OCI-LY7 (cell line): ENCODE measurements at regions not wholly inside any gene's neighbourhood (a gene's known extent, or its start where the extent isn't known, plus 50 kb on each side); places are given as distances from the start of the nearest gene placed in this dataset.

Source experiments
- BruUV-seq: library from RNA; stranded (reverse); fragments of 400-500 nt; replicated peaks from 2 replicates; lab custom pipeline; 2021; lab: Mats Ljungman, UMichigan
- CTCF ChIA-PET: fragments of 300-600 bp; sonication (Branson Sonifier 250); formaldehyde crosslinking; loops from one replicate; lab custom pipeline; 2022; ENCODE audit warnings: antibody characterized with exemption; ENCODE audit not compliant: unreplicated experiment; lab: Charles Lee
- POLR2A ChIA-PET: fragments of 300-600 bp; sonication (Branson Sonifier 250); formaldehyde crosslinking; loops from one replicate; lab custom pipeline; 2022; ENCODE audit warnings: antibody characterized with exemption; lab: Charles Lee
- DNase-seq: peaks from one replicate; pipeline ENCODE4 v3.0.0-alpha.2; 2015; ENCODE audit warnings: low spot score
- H2AFZ ChIP-seq: fragments of 200-600 bp; sonication (generic), shearing (Covaris generic); 2 replicates; pipeline ENCODE4 v1.6.1; 2014; ENCODE audit warnings: mild to moderate bottlenecking, antibody characterized with exemption, low read length, moderate library complexity
- H3K27ac ChIP-seq: fragments of 200-600 bp; sonication (generic); 2 replicates; pipeline ENCODE4 v1.5.1; 2014; ENCODE audit warnings: mixed run types, low read depth, mild to moderate bottlenecking, moderate library complexity, low read length, inconsistent platforms; ENCODE audit not compliant: poor library complexity, severe bottlenecking
- H3K36me3 ChIP-seq: fragments of 200-600 bp; sonication (generic); 2 replicates; pipeline ENCODE4 v1.6.1; 2014; ENCODE audit warnings: mild to moderate bottlenecking, antibody characterized with exemption, low read length, moderate library complexity, mixed read lengths; ENCODE audit not compliant: insufficient read depth
- H3K4me1 ChIP-seq: fragments of 200-600 bp; sonication (generic); 2 replicates; pipeline ENCODE4 v1.5.1; 2014; ENCODE audit warnings: mild to moderate bottlenecking, low read length; ENCODE audit not compliant: insufficient read depth, poor library complexity, severe bottlenecking
- H3K4me2 ChIP-seq: fragments of 200-600 bp; sonication (generic); 2 replicates; pipeline ENCODE4 v1.6.1; 2014; ENCODE audit warnings: mild to moderate bottlenecking, low read length
- H3K4me3 ChIP-seq: fragments of 200-600 bp; sonication (generic); 2 replicates; pipeline ENCODE4 v1.5.1; 2014; ENCODE audit warnings: mild to moderate bottlenecking, low read depth, low read length; ENCODE audit not compliant: poor library complexity, severe bottlenecking
- H3K79me2 ChIP-seq: fragments of 200-600 bp; sonication (generic); 2 replicates; pipeline ENCODE4 v1.6.1; 2016; ENCODE audit warnings: low read depth, mild to moderate bottlenecking, low read length, moderate library complexity, mixed read lengths; ENCODE audit not compliant: insufficient read depth
- H3K9me2 ChIP-seq: fragments of 200-600 bp; sonication (generic); 2 replicates; pipeline ENCODE4 v1.6.1; 2016; ENCODE audit warnings: mild to moderate bottlenecking, low read length, mixed read lengths; ENCODE audit not compliant: insufficient read depth
- H3K9me3 ChIP-seq: fragments of 200-600 bp; sonication (generic); 2 replicates; pipeline ENCODE4 v1.6.1; 2014; ENCODE audit warnings: mild to moderate bottlenecking, mixed run types, low read length, mixed read lengths
- H4K20me1 ChIP-seq: fragments of 200-600 bp; sonication (generic); 2 replicates; pipeline ENCODE4 v1.6.1; 2014; ENCODE audit warnings: mild to moderate bottlenecking, antibody characterized with exemption, low read length, moderate library complexity, mixed read lengths; ENCODE audit not compliant: insufficient read depth
- EZH2phosphoT487 ChIP-seq: fragments of 200-600 bp; sonication (generic); IDR thresholded peaks from 2 replicates; pipeline ENCODE4 v1.6.1; 2018; ENCODE audit warnings: low read depth, borderline replicate concordance, mild to moderate bottlenecking, mixed run types, antibody characterized with exemption, low read length, moderate library complexity, mixed read lengths
- intact Hi-C: fragments of 100-400 bp; cut with micrococcal nuclease; formaldehyde crosslinking; loops from one replicate; pipeline ENCODE4 v1.10.0; 2022; ENCODE audit not compliant: unreplicated experiment
- TF ChIP-seq, protein P1 (sequence below): fragments of 200-600 bp; sonication (generic); conservative IDR thresholded peaks from 2 replicates; pipeline ENCODE4 v1.5.1; 2014; ENCODE audit warnings: mild to moderate bottlenecking, antibody characterized with exemption, low read length, moderate library complexity, mixed read lengths

DNA sequence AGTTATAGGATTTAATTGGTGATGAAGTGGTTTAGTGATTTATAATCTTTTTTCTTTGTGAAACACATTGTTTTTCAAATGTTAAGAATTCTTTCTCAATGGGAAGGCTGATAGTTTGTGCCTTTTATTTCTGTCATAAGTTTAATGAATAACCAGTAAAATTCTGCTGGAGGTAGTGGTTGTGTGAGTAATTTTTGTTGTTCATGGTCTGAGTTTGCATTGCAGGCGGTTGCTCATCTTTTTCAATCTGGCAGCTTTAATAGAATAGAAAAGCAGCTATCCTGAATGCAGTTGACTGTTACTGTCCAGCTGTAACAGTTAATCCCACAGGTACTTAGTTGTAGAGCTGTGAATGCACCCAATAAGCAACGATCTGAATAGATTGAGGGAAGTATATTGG lies 215.6 kb upstream of the AFF2 start:
- no TSS peak for BruUV-seq

GRCh38 chrX:148288451-148288850 lies 212.0 kb upstream of the AFF2 start:
- POLR2A ChIA-PET: no interaction called here
- intact Hi-C loops: no loop called here
- Histone ChIP-seq H3K36me3 (no peaks in the 10 kb centered on the region), H3K4me3 (no peak overlapping the region), H3K9me2 (no peaks in the 10 kb centered on the region), H3K4me2 (no peak overlapping the region), H4K20me1 (no peaks in the 10 kb centered on the region), H3K79me2 (no peaks in the 10 kb centered on the region), H2AFZ (no peak overlapping the region), H3K27ac (no peak overlapping the region), H3K9me3 (no peaks in the 10 kb centered on the region), H3K4me1 (no peaks in the 10 kb centered on the region)
- no TSS peak for BruUV-seq
- CTCF ChIA-PET: interaction anchor here (0.8 kb wide), 1 partner anchor 10 kb away, joined by 4 read pairs; no protein-coding TSS in a partner anchor
- TF ChIP-seq EZH2phosphoT487: no peak
- TF ChIP-seq, protein P1, sequence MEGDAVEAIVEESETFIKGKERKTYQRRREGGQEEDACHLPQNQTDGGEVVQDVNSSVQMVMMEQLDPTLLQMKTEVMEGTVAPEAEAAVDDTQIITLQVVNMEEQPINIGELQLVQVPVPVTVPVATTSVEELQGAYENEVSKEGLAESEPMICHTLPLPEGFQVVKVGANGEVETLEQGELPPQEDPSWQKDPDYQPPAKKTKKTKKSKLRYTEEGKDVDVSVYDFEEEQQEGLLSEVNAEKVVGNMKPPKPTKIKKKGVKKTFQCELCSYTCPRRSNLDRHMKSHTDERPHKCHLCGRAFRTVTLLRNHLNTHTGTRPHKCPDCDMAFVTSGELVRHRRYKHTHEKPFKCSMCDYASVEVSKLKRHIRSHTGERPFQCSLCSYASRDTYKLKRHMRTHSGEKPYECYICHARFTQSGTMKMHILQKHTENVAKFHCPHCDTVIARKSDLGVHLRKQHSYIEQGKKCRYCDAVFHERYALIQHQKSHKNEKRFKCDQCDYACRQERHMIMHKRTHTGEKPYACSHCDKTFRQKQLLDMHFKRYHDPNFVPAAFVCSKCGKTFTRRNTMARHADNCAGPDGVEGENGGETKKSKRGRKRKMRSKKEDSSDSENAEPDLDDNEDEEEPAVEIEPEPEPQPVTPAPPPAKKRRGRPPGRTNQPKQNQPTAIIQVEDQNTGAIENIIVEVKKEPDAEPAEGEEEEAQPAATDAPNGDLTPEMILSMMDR: no peak
- DNase-seq: no peak

More for the DNA sequence above, 215.6 kb upstream of the AFF2 start:
- Histone ChIP-seq H2AFZ (no peak overlapping the region), H3K4me2 (no peak overlapping the region), H3K4me3 (no peak overlapping the region), H4K20me1 (no peaks in the 10 kb centered on the region), H3K79me2 (no peaks in the 10 kb centered on the region), H3K36me3 (no peaks in the 10 kb centered on the region), H3K9me3 (no peaks in the 10 kb centered on the region), H3K9me2 (no peaks in the 10 kb centered on the region), H3K4me1 (no peaks in the 10 kb centered on the region), H3K27ac (no peak overlapping the region)
- TF ChIP-seq EZH2phosphoT487: no peak
- TF ChIP-seq, protein P1: no peak
- ChIA-PET CTCF (no interaction called here), POLR2A (no interaction called here)
- intact Hi-C loops: no loop called here
- no peak for DNase-seq

GRCh38 chrX:148290041-148290440 lies 210.4 kb upstream of the AFF2 start:
- POLR2A ChIA-PET: interaction anchor here (0.9 kb wide), 1 partner anchor 20 kb away, joined by 3 read pairs; no protein-coding TSS in a partner anchor
- intact Hi-C loops: no loop called here
- H2AFZ ChIP-seq: no peak overlapping the region

More at GRCh38 chrX:148290041-148290440, 210.4 kb upstream of the AFF2 start:
- Histone ChIP-seq H3K9me3 (no peaks in the 10 kb centered on the region), H3K79me2 (no peaks in the 10 kb centered on the region), H3K4me1 (no peaks in the 10 kb centered on the region), H3K4me2 (no peak overlapping the region), H4K20me1 (no peaks in the 10 kb centered on the region), H3K36me3 (no peaks in the 10 kb centered on the region), H3K4me3 (no peak overlapping the region), H3K9me2 (no peaks in the 10 kb centered on the region), H3K27ac (no peak overlapping the region)
- no TSS peak for BruUV-seq
- TF ChIP-seq, protein P1: no peak
- no peak for TF ChIP-seq EZH2phosphoT487
- no peak for DNase-seq
- CTCF ChIA-PET: no interaction called here
